ENCODE measurements at regions not wholly inside any gene's neighbourhood (a gene's known extent, or its start where the extent isn't known, plus 50 kb on each side); places are given as distances from the start of the nearest gene placed in this dataset.

DNA sequence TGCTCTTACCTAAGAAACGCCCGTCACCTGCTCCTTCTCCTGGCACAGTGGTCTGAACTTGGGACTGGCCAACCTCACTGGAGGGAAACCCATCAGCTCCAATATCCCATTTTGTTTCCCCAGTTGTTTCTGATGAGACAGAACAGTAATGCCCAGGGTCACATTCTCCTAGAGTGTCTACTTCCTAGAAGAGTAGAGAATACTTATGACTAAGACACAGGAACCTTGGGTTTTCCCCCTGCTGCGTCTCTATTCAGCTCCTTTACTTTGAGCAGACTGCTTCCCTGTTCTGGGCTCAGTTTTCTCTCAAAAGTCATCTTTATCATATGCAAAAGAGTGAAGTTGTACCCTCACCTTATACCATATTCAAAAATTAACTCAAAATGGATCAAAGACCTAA is 79.4 kb downstream of the POLR2M start:
- ChIA-PET CTCF (no interaction called here), POLR2A (no interaction called here)
- H3K9me3 ChIP-seq (ENCODE audit: control insufficient read depth, insufficient read depth, low read length), result no peaks in the 10 kb centered on the region

DNA sequence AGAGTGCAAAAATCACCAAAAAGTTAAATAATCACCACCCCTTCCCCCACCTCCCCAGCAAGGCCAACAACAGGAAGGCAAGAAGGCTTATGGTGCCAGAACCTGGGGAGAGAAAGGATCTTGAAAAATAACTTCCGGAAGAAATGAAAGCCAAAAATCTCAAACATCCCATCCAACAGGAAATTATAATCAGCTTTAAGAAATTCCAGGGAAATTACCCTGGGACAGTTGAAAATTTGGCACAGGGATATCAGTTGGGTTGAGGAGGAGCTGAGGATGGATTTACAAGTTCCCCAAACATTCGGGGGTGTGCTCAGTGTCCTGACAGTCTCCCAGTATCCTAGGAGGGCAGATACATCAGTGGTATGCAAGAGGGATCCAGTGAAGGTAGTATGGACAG is 82.7 kb downstream of the POLR2M start:
- Histone ChIP-seq H3K27me3 (ENCODE audit: control insufficient read depth, insufficient read depth, low read length) (peaks cover 5% of the 10 kb centered on the region), H3K9me3 (ENCODE audit: control insufficient read depth, insufficient read depth, low read length) (no peaks in the 10 kb centered on the region), H3K4me3 (ENCODE audit: low read depth, low read length) (no peak overlapping the region), H3K27ac (ENCODE audit: low read depth, low read length) (no peak overlapping the region)
- DNase-seq (ENCODE audit: low read depth, low spot score), result no peak
- TF ChIP-seq CTCF (IDR thresholded peaks at IDR 0.05; ENCODE audit: low read depth, low read length), result no peak
- ChIA-PET CTCF (no interaction called here), POLR2A (no interaction called here)

More for the DNA sequence above, 79.4 kb downstream of the POLR2M start:
- DNase-seq (ENCODE audit: low read depth, low spot score), result no peak
- Histone ChIP-seq H3K27ac (ENCODE audit: low read depth, low read length) (no peak overlapping the region), H3K4me3 (ENCODE audit: low read depth, low read length) (no peak overlapping the region), H3K27me3 (ENCODE audit: control insufficient read depth, insufficient read depth, low read length) (peaks cover 3% of the 10 kb centered on the region)
- no peak for TF ChIP-seq CTCF (IDR thresholded peaks at IDR 0.05; ENCODE audit: low read depth, low read length)

- TF ChIP-seq CTCF (IDR thresholded peaks at IDR 0.05; ENCODE audit: low read depth, low read length), result no peak
- Histone ChIP-seq H3K27ac (ENCODE audit: low read depth, low read length) (no peak overlapping the region), H3K27me3 (ENCODE audit: control insufficient read depth, insufficient read depth, low read length) (peaks cover 5% of the 10 kb centered on the region), H3K9me3 (ENCODE audit: control insufficient read depth, insufficient read depth, low read length) (no peaks in the 10 kb centered on the region), H3K4me3 (ENCODE audit: low read depth, low read length) (no peak overlapping the region)
- POLR2A ChIA-PET, result no interaction called here
- no peak for DNase-seq (ENCODE audit: low read depth, low spot score)
- CTCF ChIA-PET, result no interaction called here
Measured at GRCh38 chr15:57792724-57793449, 86.4 kb downstream of the POLR2M start.

DNA sequence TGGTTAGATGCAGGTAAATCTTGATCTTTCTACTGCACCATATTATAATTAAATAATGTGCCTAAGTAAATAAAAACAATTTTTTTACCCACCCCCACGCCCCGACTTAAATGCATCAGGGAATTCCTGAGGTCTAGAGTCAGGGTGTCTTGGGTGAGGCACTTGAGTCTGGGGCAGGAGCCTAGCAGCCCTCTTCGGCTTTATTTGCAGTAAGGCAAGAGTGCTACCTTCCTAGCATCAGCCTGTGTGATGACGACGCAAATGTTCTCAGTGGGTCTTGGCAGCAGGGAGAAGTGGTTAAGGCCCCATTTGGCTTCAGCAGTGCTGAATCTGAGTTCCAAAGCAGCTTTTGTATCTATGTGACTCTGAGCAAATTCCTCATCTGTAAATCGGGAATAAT is 88.7 kb downstream of the POLR2M start:
- no peak overlapping the region for H3K27ac ChIP-seq (ENCODE audit: low read depth, low read length)
- DNase-seq (ENCODE audit: low read depth, low spot score), result no peak
- CTCF ChIA-PET, result no interaction called here
- H3K27me3 ChIP-seq (ENCODE audit: control insufficient read depth, insufficient read depth, low read length), result peaks cover 3% of the 10 kb centered on the region
- H3K9me3 ChIP-seq (ENCODE audit: control insufficient read depth, insufficient read depth, low read length), result no peaks in the 10 kb centered on the region
- no peak overlapping the region for H3K4me3 ChIP-seq (ENCODE audit: low read depth, low read length)
- TF ChIP-seq CTCF (IDR thresholded peaks at IDR 0.05; ENCODE audit: low read depth, low read length), result no peak
- POLR2A ChIA-PET, result no interaction called here

DNA sequence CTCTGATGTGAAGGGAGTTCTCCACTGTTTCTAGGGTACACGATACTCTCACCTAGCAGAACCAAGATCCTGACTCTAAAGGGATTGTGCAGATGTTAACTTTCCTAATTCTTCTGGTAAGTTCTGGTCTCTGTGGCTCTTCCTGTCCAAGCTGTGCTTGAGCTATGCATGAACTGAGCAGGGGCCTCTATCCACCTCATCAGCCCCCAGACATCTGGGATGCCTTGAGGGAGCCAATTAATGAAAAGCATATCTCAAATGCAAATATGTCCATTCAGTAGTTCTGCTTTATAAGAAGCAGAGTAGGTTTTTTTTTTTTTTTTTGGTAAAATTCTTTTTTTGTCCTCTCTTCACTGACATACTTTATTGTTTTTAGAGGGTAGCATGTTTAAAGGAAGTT is 89.6 kb downstream of the POLR2M start:
- CTCF ChIA-PET, result interaction anchor here (1.3 kb wide), 1 partner anchor 65 kb away, joined by 3 read pairs; no protein-coding TSS in a partner anchor
- H3K4me3 ChIP-seq (ENCODE audit: low read depth, low read length), result no peak overlapping the region
- no peak for DNase-seq (ENCODE audit: low read depth, low spot score)
- TF ChIP-seq CTCF (IDR thresholded peaks at IDR 0.05; ENCODE audit: low read depth, low read length), result no peak
- POLR2A ChIA-PET, result no interaction called here
- no peaks in the 10 kb centered on the region for H3K9me3 ChIP-seq (ENCODE audit: control insufficient read depth, insufficient read depth, low read length)
- H3K27me3 ChIP-seq (ENCODE audit: control insufficient read depth, insufficient read depth, low read length), result peaks cover 3% of the 10 kb centered on the region
- H3K27ac ChIP-seq (ENCODE audit: low read depth, low read length), result no peak overlapping the region

All from AG04450 (cell line).